ENCODE measurements at regions not wholly inside any gene's neighbourhood (a gene's known extent, or its start where the extent isn't known, plus 50 kb on each side); places are given as distances from the start of the nearest gene placed in this dataset.

- Histone ChIP-seq H3K27me3 (ENCODE audit: insufficient read depth, low read depth, severe bottlenecking) (no peaks in the 10 kb centered on the region), H3K27ac (no peak overlapping the region), H3K9me3 (ENCODE audit: severe bottlenecking) (no peaks in the 10 kb centered on the region), H3K36me3 (no peaks in the 10 kb centered on the region), H3K4me3 (ENCODE audit: low read depth, low read length) (no peak overlapping the region)
- no peak for DNase-seq
- no peak for TF ChIP-seq CTCF (IDR thresholded peaks at IDR 0.05; ENCODE audit: low read depth, low read length)
Observed at GRCh38 chr17:72576289-72576759, 455.5 kb downstream of the SOX9 start.

GRCh38 chr17:72578817-72579470, 458.1 kb downstream of the SOX9 start:
- Histone ChIP-seq H3K9me3 (ENCODE audit: severe bottlenecking) (no peaks in the 10 kb centered on the region), H3K27ac (no peak overlapping the region)
- no peak for TF ChIP-seq CTCF (IDR thresholded peaks at IDR 0.05; ENCODE audit: low read depth, low read length)

GRCh38 chr17:72579990-72580320, 459.1 kb downstream of the SOX9 start:
- Histone ChIP-seq H3K4me3 (ENCODE audit: low read depth, low read length) (no peak overlapping the region), H3K9me3 (ENCODE audit: severe bottlenecking) (peaks cover 4% of the 10 kb centered on the region), H3K27me3 (ENCODE audit: insufficient read depth, low read depth, severe bottlenecking) (no peaks in the 10 kb centered on the region), H3K36me3 (no peaks in the 10 kb centered on the region), H3K27ac (no peak overlapping the region)
- TF ChIP-seq CTCF (IDR thresholded peaks at IDR 0.05; ENCODE audit: low read depth, low read length): no peak
- no peak for DNase-seq

More at GRCh38 chr17:72578817-72579470, 458.1 kb downstream of the SOX9 start:
- Histone ChIP-seq H3K27me3 (ENCODE audit: insufficient read depth, low read depth, severe bottlenecking) (no peaks in the 10 kb centered on the region), H3K4me3 (ENCODE audit: low read depth, low read length) (no peak overlapping the region), H3K36me3 (no peaks in the 10 kb centered on the region)
- no peak for DNase-seq

GRCh38 chr17:72580321-72581127, 459.7 kb downstream of the SOX9 start:
- no peak for DNase-seq
- no peak overlapping the region for H3K27ac ChIP-seq
- no peaks in the 10 kb centered on the region for H3K27me3 ChIP-seq (ENCODE audit: insufficient read depth, low read depth, severe bottlenecking)
- no peak for TF ChIP-seq CTCF (IDR thresholded peaks at IDR 0.05; ENCODE audit: low read depth, low read length)
- peaks cover 4% of the 10 kb centered on the region for H3K9me3 ChIP-seq (ENCODE audit: severe bottlenecking)
- H3K36me3 ChIP-seq: no peaks in the 10 kb centered on the region
- H3K4me3 ChIP-seq (ENCODE audit: low read depth, low read length): no peak overlapping the region

GRCh38 chr17:72587156-72587555, 466.3 kb downstream of the SOX9 start:
- peaks cover 4% of the 10 kb centered on the region for H3K9me3 ChIP-seq (ENCODE audit: severe bottlenecking)
- H3K27ac ChIP-seq: no peak overlapping the region
- H3K4me3 ChIP-seq (ENCODE audit: low read depth, low read length): no peak overlapping the region
- H3K27me3 ChIP-seq (ENCODE audit: insufficient read depth, low read depth, severe bottlenecking): peaks cover 12% of the 10 kb centered on the region
- no peak for DNase-seq
- H3K36me3 ChIP-seq: no peaks in the 10 kb centered on the region
- TF ChIP-seq CTCF (IDR thresholded peaks at IDR 0.05; ENCODE audit: low read depth, low read length): no peak

Data from WERI-Rb-1 (cell line).